Activated naive CD4-positive, alpha-beta T cell treated with anti-CD3 and anti-CD28 coated beads, Interleukin-2, amount 50 U/mL, for 24 hours (primary cell): ENCODE measurements at regions not wholly inside any gene's neighbourhood (a gene's known extent, or its start where the extent isn't known, plus 50 kb on each side); places are given as distances from the start of the nearest gene placed in this dataset.

ENCODE experiments used
- H3K27ac Mint-ChIP-seq: one replicate; pipeline ENCODE4 v1.8.0; 2021; ENCODE audit warnings: mild to moderate bottlenecking, mixed read lengths
- H3K27me3 Mint-ChIP-seq: one replicate; pipeline ENCODE4 v1.8.0; 2021; ENCODE audit warnings: mixed read lengths
- H3K36me3 Mint-ChIP-seq: one replicate; pipeline ENCODE4 v1.8.0; 2021; ENCODE audit warnings: mixed read lengths
- H3K4me1 Mint-ChIP-seq: one replicate; pipeline ENCODE4 v1.8.0; 2021; ENCODE audit warnings: mixed read lengths
- H3K4me3 Mint-ChIP-seq: one replicate; pipeline ENCODE4 v1.8.0; 2021; ENCODE audit warnings: mild to moderate bottlenecking, mixed read lengths
- H3K9me3 Mint-ChIP-seq: one replicate; pipeline ENCODE4 v1.8.0; 2021; ENCODE audit warnings: mixed read lengths

- no peaks in the 10 kb centered on the region for H3K4me1 Mint-ChIP-seq
- H3K27ac Mint-ChIP-seq: no peak overlapping the region
- no peaks in the 10 kb centered on the region for H3K27me3 Mint-ChIP-seq
- no peaks in the 10 kb centered on the region for H3K36me3 Mint-ChIP-seq
- H3K9me3 Mint-ChIP-seq: no peaks in the 10 kb centered on the region
- H3K4me3 Mint-ChIP-seq: no peak overlapping the region
Observed at GRCh38 chr4:58543465-58543864, 1433.3 kb upstream of the IGFBP7 start.

DNA sequence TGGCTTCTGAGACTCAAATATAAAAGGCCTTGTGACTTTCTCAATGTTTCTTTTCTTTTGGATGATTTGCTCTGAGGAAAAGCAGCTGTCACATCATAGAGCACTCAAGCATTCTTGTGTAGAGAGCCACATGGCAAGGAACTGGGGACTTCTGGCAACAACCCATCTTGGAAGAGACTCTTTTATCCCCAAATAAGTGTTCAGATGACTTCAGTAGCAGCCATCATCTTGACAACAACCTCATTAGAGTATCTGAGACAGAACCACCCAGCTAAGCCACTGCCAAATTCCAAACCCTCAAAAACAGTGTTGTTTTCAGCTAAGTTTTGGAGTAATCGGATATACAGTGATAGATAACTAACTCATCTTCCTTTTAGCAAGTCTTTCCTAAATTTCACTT lies 1431.7 kb upstream of the IGFBP7 start:
- Mint-ChIP-seq H3K27ac (no peak overlapping the region), H3K9me3 (peaks cover 3% of the 10 kb centered on the region), H3K36me3 (no peaks in the 10 kb centered on the region), H3K27me3 (no peaks in the 10 kb centered on the region), H3K4me1 (no peaks in the 10 kb centered on the region), H3K4me3 (no peak overlapping the region)

GRCh38 chr4:58522765-58523382 lies 1412.7 kb upstream of the IGFBP7 start:
- Mint-ChIP-seq H3K36me3 (no peaks in the 10 kb centered on the region), H3K27ac (no peak overlapping the region), H3K27me3 (no peaks in the 10 kb centered on the region), H3K4me3 (no peak overlapping the region), H3K9me3 (peaks cover 10% of the 10 kb centered on the region), H3K4me1 (no peaks in the 10 kb centered on the region)

DNA sequence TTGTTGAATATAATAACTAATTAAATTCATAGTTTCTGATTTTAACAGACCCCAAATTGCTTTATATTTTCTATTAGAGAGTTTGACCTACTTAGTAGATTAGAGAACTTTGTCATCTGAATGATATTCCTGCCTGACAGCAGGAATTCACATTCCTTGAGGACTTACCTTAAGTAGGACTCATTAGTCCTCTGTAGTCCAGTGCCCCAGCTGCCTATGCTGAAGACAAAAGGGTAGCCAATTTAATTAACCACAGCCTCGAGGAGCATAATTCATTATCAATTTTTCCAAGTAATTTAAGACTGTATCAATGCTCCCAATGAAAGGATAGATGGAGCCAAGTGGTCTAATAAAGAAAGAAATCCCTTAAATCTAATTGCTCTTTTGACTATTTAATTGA lies 1405.0 kb upstream of the IGFBP7 start:
- Mint-ChIP-seq H3K4me1 (no peaks in the 10 kb centered on the region), H3K27ac (no peak overlapping the region), H3K9me3 (peaks cover 10% of the 10 kb centered on the region), H3K36me3 (no peaks in the 10 kb centered on the region), H3K27me3 (no peaks in the 10 kb centered on the region), H3K4me3 (no peak overlapping the region)

- H3K27me3 Mint-ChIP-seq: no peaks in the 10 kb centered on the region
- no peaks in the 10 kb centered on the region for H3K4me1 Mint-ChIP-seq
- H3K36me3 Mint-ChIP-seq: no peaks in the 10 kb centered on the region
- peaks cover 2% of the 10 kb centered on the region for H3K9me3 Mint-ChIP-seq
- no peak overlapping the region for H3K27ac Mint-ChIP-seq
- H3K4me3 Mint-ChIP-seq: no peak overlapping the region
Observed at GRCh38 chr4:58514299-58514698, 1404.1 kb upstream of the IGFBP7 start.

- Mint-ChIP-seq H3K27me3 (no peaks in the 10 kb centered on the region), H3K4me3 (no peak overlapping the region), H3K36me3 (no peaks in the 10 kb centered on the region), H3K27ac (no peak overlapping the region), H3K4me1 (no peaks in the 10 kb centered on the region), H3K9me3 (no peaks in the 10 kb centered on the region)
Observed at GRCh38 chr4:58510652-58511051, 1400.5 kb upstream of the IGFBP7 start.

DNA sequence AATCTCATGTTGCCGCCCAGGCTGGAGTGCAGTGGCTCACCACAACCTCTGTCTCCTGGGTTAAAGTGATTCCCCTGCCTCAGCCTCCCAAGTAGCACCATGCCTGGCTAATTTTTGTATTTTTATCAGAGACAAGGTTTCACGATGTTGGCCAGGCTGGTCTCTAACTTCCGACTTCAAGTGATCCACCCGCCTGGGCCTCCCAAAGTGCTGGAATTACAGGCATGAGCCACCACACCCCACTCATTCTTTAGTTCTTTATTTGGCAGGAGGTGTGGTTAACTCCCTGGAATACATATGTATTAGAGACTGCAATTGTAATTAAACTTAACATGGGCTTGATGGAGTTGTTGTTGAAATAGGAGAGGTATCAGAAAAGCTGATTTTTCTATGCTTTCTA lies 1396.9 kb upstream of the IGFBP7 start:
- H3K4me1 Mint-ChIP-seq: no peaks in the 10 kb centered on the region
- no peaks in the 10 kb centered on the region for H3K27me3 Mint-ChIP-seq
- H3K4me3 Mint-ChIP-seq: no peak overlapping the region
- no peak overlapping the region for H3K27ac Mint-ChIP-seq
- H3K36me3 Mint-ChIP-seq: no peaks in the 10 kb centered on the region
- peaks cover 4% of the 10 kb centered on the region for H3K9me3 Mint-ChIP-seq

GRCh38 chr4:58502839-58503238 lies 1392.7 kb upstream of the IGFBP7 start:
- Mint-ChIP-seq H3K4me3 (no peak overlapping the region), H3K4me1 (no peaks in the 10 kb centered on the region), H3K27ac (no peak overlapping the region), H3K9me3 (peaks cover 4% of the 10 kb centered on the region), H3K36me3 (no peaks in the 10 kb centered on the region), H3K27me3 (no peaks in the 10 kb centered on the region)

DNA sequence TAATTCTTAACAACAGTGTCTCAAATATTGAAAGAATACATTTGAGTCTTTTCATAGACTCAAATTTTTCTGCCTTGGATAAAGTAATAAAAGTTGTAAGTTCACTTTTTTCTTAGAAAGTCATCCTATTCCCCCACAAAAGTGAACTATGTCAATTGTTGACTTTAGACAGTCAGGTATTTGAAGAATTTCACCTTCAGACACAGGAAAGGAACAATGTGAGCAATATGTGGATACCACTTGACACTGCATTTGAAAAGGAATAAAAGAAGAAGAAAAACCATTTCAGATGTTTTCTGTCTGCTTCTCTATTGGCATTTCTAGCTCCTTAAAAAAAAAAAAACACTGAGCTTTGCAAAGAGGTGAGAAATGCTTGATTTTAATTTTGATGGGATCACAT lies 1389.0 kb upstream of the IGFBP7 start:
- peaks cover 8% of the 10 kb centered on the region for H3K9me3 Mint-ChIP-seq
- no peaks in the 10 kb centered on the region for H3K27me3 Mint-ChIP-seq
- H3K27ac Mint-ChIP-seq: no peak overlapping the region
- no peaks in the 10 kb centered on the region for H3K36me3 Mint-ChIP-seq
- no peaks in the 10 kb centered on the region for H3K4me1 Mint-ChIP-seq
- H3K4me3 Mint-ChIP-seq: no peak overlapping the region

- H3K27ac Mint-ChIP-seq: no peak overlapping the region
- H3K9me3 Mint-ChIP-seq: peaks cover 16% of the 10 kb centered on the region
- no peaks in the 10 kb centered on the region for H3K36me3 Mint-ChIP-seq
- H3K4me3 Mint-ChIP-seq: no peak overlapping the region
- H3K27me3 Mint-ChIP-seq: no peaks in the 10 kb centered on the region
- H3K4me1 Mint-ChIP-seq: no peaks in the 10 kb centered on the region
Observed at GRCh38 chr4:58491620-58492019, 1381.4 kb upstream of the IGFBP7 start.

GRCh38 chr4:58477950-58478349 lies 1367.8 kb upstream of the IGFBP7 start:
- Mint-ChIP-seq H3K36me3 (no peaks in the 10 kb centered on the region), H3K4me1 (no peaks in the 10 kb centered on the region), H3K27ac (no peak overlapping the region)

GRCh38 chr4:58477513-58477912 lies 1367.3 kb upstream of the IGFBP7 start:
- H3K9me3 Mint-ChIP-seq: peaks cover 6% of the 10 kb centered on the region
- H3K4me1 Mint-ChIP-seq: no peaks in the 10 kb centered on the region
- no peaks in the 10 kb centered on the region for H3K27me3 Mint-ChIP-seq
- no peak overlapping the region for H3K27ac Mint-ChIP-seq
- H3K4me3 Mint-ChIP-seq: no peak overlapping the region
- no peaks in the 10 kb centered on the region for H3K36me3 Mint-ChIP-seq

More at GRCh38 chr4:58477950-58478349, 1367.8 kb upstream of the IGFBP7 start:
- no peak overlapping the region for H3K4me3 Mint-ChIP-seq
- peaks cover 6% of the 10 kb centered on the region for H3K9me3 Mint-ChIP-seq
- H3K27me3 Mint-ChIP-seq: no peaks in the 10 kb centered on the region

DNA sequence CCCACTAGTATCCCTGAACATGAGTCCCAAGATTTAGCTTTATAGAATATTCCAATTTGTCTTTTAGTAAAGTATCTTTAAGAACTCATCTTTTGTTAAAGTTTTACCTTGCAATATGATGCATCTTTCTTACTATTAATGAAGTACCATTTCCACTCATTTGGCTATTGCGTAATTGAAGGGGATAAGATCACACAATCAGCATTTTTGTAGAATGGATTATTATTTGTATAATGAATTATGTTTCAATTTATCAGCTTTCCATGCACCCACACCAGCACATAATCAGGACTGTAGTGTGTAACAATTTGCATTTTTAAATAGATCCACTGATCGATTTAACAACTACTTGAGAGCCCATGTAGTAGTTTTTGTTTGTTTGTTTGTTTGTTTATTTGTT lies 1364.9 kb upstream of the IGFBP7 start:
- Mint-ChIP-seq H3K27me3 (no peaks in the 10 kb centered on the region), H3K27ac (no peak overlapping the region), H3K4me1 (no peaks in the 10 kb centered on the region), H3K36me3 (no peaks in the 10 kb centered on the region), H3K4me3 (no peak overlapping the region), H3K9me3 (peaks cover 6% of the 10 kb centered on the region)

DNA sequence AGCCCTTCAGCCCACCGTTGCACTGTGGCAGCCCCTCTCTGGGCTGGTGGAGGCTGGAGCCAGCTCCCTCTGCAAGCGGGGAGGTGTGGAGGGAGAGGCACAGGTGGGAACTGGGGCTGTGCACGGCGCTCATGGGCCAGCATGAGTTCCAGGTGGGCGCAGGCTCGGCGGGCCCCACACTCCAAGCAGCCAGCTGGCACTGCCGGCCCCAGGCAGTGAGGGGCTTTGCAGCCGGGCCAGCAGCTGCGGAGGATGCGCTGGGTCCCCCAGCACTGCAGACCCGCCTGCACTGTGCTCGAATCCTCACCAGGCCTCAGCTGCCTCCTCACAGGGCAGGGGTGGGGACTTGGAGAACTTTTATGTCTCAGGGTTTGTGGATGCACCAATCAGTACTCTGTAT lies 1354.8 kb upstream of the IGFBP7 start:
- Mint-ChIP-seq H3K4me1 (no peaks in the 10 kb centered on the region), H3K27me3 (no peaks in the 10 kb centered on the region), H3K9me3 (no peaks in the 10 kb centered on the region), H3K27ac (no peak overlapping the region), H3K36me3 (no peaks in the 10 kb centered on the region), H3K4me3 (no peak overlapping the region)

DNA sequence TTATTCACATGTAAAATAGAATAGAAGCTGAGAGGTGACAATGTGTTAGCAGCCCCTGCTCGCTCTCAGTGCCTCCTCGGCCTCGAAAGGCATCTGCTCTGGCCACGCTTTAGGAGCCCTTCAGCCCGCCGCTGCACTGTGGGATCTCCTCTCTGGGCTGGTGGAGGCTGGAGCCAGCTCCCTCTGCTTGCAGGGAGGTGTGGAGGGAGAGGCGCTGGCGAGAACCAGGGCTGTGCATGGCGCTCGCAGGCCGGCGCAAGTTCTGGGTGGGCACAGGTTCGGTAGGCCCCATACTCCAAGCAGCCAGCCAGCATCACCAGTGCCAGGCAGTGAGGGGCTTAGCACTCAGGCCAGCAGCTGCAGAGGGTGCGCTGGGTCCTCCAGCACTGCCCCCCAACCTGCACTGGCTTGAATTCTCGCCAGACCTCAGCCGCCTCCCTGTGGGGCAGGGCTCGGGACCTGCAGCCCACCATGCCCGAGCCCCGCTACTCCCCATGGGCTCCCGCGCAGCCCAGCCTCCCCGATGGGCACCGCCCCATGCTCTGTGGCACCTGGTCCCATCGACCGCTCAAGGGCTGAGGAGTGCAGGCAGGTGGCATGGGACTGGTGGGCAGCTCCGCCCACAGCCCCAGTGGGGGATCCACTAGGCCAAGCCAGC lies 1346.7 kb upstream of the IGFBP7 start:
- Mint-ChIP-seq H3K27me3 (no peaks in the 10 kb centered on the region), H3K9me3 (no peaks in the 10 kb centered on the region), H3K27ac (no peak overlapping the region), H3K36me3 (no peaks in the 10 kb centered on the region), H3K4me3 (no peak overlapping the region), H3K4me1 (no peaks in the 10 kb centered on the region)

DNA sequence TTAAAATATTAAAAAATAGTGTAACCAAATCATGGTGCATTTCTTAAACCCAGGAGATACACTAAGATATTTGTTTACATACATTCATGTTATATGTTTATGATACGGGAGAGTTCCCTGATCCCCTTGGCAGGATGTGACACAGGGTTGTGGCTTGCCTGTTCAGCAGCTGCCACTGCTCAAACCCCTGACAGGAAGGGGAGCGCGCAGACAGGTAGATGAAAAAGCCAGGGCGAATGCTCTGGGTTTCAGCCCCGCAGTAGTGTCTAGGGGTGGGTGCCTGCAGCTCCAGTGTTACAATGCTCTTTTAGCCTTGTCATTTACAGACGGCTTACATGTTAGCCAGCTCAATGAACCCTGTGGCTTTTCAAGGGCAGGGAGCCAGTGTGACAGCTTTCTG lies 1343.8 kb upstream of the IGFBP7 start:
- H3K27me3 Mint-ChIP-seq: no peaks in the 10 kb centered on the region
- no peaks in the 10 kb centered on the region for H3K36me3 Mint-ChIP-seq
- no peaks in the 10 kb centered on the region for H3K4me1 Mint-ChIP-seq
- H3K4me3 Mint-ChIP-seq: no peak overlapping the region
- H3K9me3 Mint-ChIP-seq: no peaks in the 10 kb centered on the region
- H3K27ac Mint-ChIP-seq: no peak overlapping the region

- Mint-ChIP-seq H3K27me3 (no peaks in the 10 kb centered on the region), H3K9me3 (no peaks in the 10 kb centered on the region), H3K36me3 (no peaks in the 10 kb centered on the region), H3K4me3 (no peak overlapping the region), H3K27ac (no peak overlapping the region), H3K4me1 (no peaks in the 10 kb centered on the region)
Observed at GRCh38 chr4:58451707-58452106, 1341.5 kb upstream of the IGFBP7 start.
